NCI-H2081 (cell line): ENCODE measurements at regions not wholly inside any gene's neighbourhood (a gene's known extent, or its start where the extent isn't known, plus 50 kb on each side); places are given as distances from the start of the nearest gene placed in this dataset.

Source experiments
- DNase-seq, 2 experiments: peaks; one replicate each; lab custom pipeline; 2025; lab: John Stamatoyannopoulos, UW

- no peak for DNase-seq
Measured at GRCh38 chr6:23927935-23928334, 198.1 kb upstream of the NRSN1 start.

- DNase-seq: no peak
Measured at GRCh38 chr6:23929201-23929600, 196.8 kb upstream of the NRSN1 start.

GRCh38 chr6:23940466-23940865, 185.5 kb upstream of the NRSN1 start:
- no peak for DNase-seq

GRCh38 chr6:23951691-23952090, 174.3 kb upstream of the NRSN1 start:
- no peak for DNase-seq

GRCh38 chr6:23952245-23952644, 173.8 kb upstream of the NRSN1 start:
- no peak for DNase-seq

- no peak for DNase-seq
Measured at GRCh38 chr6:23953976-23954375, 172.0 kb upstream of the NRSN1 start.

- DNase-seq: no peak
Measured at GRCh38 chr6:23957017-23957416, 169.0 kb upstream of the NRSN1 start.

- no peak for DNase-seq
Measured at GRCh38 chr6:23964865-23965264, 161.2 kb upstream of the NRSN1 start.

- no peak for DNase-seq
Measured at GRCh38 chr6:23969344-23969743, 156.7 kb upstream of the NRSN1 start.

GRCh38 chr6:23977706-23978105, 148.3 kb upstream of the NRSN1 start:
- no peak for DNase-seq

- no peak for DNase-seq
Measured at GRCh38 chr6:23980965-23981364, 145.1 kb upstream of the NRSN1 start.

- no peak for DNase-seq
Measured at GRCh38 chr6:23981923-23982322, 144.1 kb upstream of the NRSN1 start.

- DNase-seq: no peak
Measured at GRCh38 chr6:23983735-23984134, 142.3 kb upstream of the NRSN1 start.

GRCh38 chr6:23985015-23985414, 141.0 kb upstream of the NRSN1 start:
- no peak for DNase-seq

GRCh38 chr6:23989885-23990533, 136.0 kb upstream of the NRSN1 start:
- peak in 1 of 2 experiments; percentile 22 for DNase-seq

GRCh38 chr6:23994013-23994412, 132.0 kb upstream of the NRSN1 start:
- DNase-seq: no peak

GRCh38 chr6:24004062-24004461, 122.0 kb upstream of the NRSN1 start:
- DNase-seq: no peak

- no peak for DNase-seq
Measured at GRCh38 chr6:24004659-24005058, 121.4 kb upstream of the NRSN1 start.

GRCh38 chr6:24006254-24006653, 119.8 kb upstream of the NRSN1 start:
- DNase-seq: peak in 1 of 2 experiments; percentile 50

- peak; percentile 57 to 83 for DNase-seq
Measured at GRCh38 chr6:24009319-24009718, 116.7 kb upstream of the NRSN1 start.

- DNase-seq: no peak
Measured at GRCh38 chr6:24010133-24010532, 115.9 kb upstream of the NRSN1 start.

- no peak for DNase-seq
Measured at GRCh38 chr6:24016286-24016685, 109.7 kb upstream of the NRSN1 start.

GRCh38 chr6:24016857-24017256, 109.2 kb upstream of the NRSN1 start:
- no peak for DNase-seq

GRCh38 chr6:24019393-24019792, 106.6 kb upstream of the NRSN1 start:
- DNase-seq: no peak
